HS-27A (cell line): ENCODE measurements at regions not wholly inside any gene's neighbourhood (a gene's known extent, or its start where the extent isn't known, plus 50 kb on each side); places are given as distances from the start of the nearest gene placed in this dataset.

Source experiments
- DNase-seq: peaks from one replicate; pipeline ENCODE4 v3.0.0-alpha.2; 2012; ENCODE audit warnings: low read depth, missing footprints

GRCh38 chr21:18191139-18191538 is 53.5 kb upstream of the CHODL start:
- no peak for DNase-seq

DNA sequence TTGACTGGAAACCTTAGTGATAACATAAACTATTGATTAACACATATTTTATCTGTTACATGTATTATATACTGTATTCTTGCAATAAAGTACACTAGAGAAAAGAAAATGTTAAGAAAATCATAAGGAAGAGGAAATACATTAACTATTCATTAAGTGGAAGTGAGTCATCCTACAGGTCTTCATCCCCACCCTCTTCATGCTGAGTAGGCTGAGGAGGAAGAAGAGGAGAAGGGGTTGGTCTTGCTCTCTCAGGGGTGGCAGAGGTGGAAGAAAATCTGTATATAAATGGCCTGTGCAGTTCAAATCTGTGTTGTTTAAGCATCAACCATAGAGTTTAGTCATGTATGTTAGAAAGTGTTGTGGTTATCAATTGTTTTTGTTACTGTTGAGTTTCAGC is 66.1 kb upstream of the CHODL start:
- no peak for DNase-seq

DNA sequence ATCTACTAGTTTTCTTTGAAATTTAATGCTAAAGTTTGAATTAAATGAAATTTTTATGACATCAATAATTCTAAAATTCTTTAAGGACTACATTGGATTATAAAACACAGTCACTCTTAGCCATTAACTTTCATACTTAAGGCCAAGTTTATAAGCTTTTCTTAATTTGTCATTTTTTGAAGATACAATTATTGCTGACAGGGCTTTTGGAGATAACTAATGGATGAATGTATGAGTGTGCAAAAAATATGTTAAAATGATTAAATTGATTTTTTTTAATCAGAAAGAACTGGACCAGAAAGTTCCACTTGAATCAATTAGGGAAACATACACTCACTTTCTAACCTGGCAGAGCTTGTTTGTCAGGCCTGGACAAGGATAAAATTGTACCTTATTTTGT is 70.3 kb upstream of the CHODL start:
- no peak for DNase-seq

DNA sequence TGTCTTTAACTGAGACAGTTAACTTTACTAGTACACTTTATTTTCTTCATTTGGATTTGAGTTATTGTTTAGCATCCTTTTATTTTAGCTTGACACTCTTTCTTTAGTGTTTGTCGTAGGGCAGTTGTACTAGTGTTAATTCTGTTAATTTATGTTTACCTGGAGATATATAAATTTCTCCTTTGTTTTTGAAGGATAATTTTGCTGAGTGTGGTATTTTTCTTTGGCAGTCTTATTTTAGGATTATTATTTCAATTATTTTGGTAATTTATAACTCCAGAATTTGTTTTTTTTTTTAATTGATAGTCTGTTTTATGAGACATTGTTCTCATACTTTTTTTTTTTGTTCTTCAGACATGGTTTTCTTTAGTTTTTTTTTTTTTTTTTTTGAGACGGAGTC is 73.8 kb upstream of the CHODL start:
- DNase-seq: no peak

DNA sequence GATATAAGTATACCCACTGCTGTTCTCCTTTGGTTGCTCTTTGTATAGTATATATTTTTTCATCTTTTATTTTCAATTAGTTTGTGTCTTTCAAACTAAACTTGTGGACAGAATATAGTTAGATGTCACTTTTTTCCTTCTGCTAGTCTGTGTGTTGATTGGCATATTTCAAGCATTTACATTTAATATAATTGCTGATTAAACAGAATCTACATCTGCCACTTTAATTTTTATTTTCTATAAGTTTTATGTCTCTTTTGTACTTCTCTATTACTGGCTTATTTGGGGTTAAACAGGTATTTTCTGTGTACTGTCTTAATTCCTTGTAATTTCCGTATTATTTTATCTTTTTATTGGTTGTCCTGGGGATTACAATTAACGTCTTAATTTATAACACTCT is 74.4 kb upstream of the CHODL start:
- DNase-seq: no peak

DNA sequence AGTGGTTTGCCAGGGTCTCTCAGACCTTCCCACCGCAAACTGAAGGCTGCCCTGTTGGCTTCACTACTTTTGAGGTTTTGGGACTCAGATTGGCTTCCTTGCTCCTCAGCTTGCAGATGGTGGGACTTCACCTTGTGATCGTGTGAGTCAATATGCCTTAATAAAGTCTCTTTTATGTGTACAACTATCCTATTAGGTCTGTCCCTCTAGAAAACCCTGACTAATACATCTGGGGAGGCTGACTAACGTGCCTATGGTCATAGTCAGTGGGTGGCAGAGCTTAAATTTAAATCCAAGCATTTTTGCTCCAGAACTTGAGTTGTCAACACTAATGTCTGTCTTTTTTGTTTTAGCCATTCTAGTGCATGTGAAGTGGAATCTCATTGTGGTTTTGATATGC is 76.5 kb upstream of the CHODL start:
- DNase-seq: no peak

DNA sequence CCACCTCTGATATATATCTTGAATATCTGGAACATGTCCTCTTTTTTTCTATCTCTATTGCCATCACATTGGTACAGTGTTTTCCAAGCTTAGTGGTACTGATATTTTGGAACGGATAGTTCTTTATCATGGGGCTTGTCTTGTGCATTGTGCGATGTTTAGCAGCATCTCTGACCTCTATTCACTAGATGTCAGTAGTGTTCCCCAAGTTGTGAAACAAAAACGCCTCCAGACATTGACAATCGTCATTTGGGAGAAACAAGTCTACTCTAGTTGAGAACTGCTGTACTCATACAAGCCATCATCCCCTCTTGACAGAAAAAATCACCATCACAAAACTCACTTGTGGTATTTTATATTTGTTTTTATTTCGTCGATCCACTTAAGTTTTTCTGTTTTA is 79.7 kb upstream of the CHODL start:
- no peak for DNase-seq

DNA sequence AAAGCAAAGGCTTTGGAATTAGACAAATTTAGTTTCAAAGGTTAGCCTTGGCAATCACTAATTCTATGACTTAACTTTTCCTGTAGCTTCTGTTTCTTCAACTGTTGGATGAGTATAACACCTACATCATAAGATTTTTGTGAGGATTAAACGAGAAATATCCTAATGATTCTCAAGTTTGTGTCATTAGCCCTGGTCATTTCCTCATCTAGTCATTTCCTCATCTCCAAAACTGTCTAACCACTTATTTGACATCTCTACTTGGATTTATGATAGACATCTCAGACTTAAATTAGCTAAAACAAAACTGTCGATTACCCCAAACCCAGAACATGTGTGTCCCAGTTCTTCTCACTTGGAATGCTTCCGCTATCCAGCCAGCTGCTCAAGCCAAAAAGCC is 80.2 kb upstream of the CHODL start:
- no peak for DNase-seq

DNA sequence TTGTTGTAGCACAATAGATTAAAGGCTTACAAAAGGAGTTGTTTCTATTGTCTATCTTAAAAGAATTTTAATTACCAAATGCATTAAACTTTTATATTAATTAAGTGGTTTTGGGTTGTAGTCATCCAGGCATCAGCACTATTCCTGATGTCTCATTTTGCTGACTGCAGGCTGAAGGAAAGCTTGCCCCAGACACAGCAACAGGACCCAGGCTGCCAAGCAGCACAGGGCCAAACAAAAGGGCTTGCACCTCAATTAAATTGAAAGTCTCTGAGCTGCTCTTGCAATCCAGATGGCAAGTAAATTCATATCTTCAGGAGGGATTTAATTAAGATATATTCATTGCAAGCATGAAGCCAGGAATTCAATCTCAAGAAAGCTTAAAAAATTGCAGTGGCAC is 80.7 kb upstream of the CHODL start:
- no peak for DNase-seq

DNA sequence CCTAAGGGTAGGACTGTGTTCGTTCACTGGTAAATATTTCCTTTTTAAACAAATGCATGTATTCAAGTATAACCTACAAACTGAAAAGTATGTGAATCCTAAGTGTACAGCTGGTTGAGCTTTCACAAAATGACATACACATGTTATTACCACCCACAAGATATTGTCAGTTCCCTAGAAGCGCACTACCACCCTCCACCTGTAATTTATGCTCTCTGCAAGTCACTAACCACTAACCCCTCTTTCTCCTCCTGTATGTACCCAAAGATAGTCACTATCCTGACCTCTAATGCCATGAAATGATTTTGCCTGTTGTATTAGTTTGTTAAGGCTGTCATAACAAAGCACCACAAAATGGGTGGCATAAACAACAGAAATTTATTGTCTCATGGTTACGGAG is 82.8 kb upstream of the CHODL start:
- DNase-seq: no peak

DNA sequence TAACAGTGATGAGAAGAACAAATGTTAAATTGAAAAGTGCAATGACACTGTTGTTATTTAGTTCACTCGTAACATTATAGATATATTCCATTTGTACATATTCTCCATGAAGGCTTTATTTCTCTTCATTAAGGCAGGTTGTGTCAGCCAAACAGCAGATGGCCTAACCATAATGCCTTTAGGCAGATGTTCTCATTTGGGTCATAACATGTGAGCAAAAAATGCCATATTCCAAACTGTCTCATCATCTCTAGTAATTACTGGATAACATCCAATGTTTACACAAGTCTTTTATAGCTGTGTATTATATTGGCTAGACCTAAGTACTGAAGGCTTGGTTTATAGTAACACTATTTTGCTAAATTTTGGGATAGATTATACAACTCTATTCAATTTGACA is 87.2 kb upstream of the CHODL start:
- no peak for DNase-seq

GRCh38 chr21:18155508-18156193 is 89.0 kb upstream of the CHODL start:
- DNase-seq: no peak

GRCh38 chr21:18153063-18153462 is 91.6 kb upstream of the CHODL start:
- no peak for DNase-seq

- no peak for DNase-seq
Measured at GRCh38 chr21:18152371-18152770, 92.3 kb upstream of the CHODL start.

GRCh38 chr21:18151046-18151445 is 93.6 kb upstream of the CHODL start:
- DNase-seq: no peak

GRCh38 chr21:18148401-18148800 is 96.2 kb upstream of the CHODL start:
- DNase-seq: no peak

DNA sequence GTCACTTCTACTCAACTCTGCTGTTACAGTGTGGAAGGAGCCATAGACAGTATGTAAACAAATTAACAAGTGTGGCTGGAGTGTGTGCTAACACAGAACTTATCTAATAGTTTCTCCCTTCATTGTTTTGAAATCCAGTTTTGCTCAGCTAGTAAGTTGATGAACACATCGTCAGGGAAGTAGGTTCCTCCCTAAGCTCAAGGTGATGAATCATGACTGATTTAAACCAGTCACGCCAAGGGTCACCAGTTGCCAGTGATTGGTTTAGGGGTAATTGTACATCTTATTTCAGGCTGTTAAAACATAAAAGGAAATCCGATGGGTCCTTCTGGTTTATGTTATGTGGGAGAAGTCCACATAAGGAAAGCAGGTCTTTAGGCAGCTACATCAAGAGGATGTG is 97.0 kb upstream of the CHODL start:
- DNase-seq: no peak

- no peak for DNase-seq
Measured at GRCh38 chr21:18146820-18147219, 97.8 kb upstream of the CHODL start.

GRCh38 chr21:18144339-18144738 is 100.3 kb upstream of the CHODL start:
- DNase-seq: no peak

DNA sequence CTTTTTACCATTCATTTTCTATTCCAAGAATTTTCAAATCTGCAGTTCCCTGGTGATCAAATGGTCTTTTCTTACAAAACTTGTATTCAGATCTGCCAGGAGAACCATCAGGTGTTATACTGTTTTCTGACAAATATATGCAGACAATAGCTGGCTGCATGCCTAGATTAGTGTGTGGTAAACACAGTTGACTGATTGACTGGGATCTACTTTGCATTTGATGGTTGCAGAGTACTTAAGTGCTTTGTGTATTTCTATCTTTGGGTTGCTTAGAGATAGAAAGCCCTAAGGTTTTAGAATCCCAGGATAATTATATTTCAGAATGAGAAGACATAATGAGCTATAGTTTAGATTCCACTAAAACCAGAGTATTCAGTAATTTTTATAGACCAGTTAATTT is 102.0 kb upstream of the CHODL start:
- DNase-seq: no peak

DNA sequence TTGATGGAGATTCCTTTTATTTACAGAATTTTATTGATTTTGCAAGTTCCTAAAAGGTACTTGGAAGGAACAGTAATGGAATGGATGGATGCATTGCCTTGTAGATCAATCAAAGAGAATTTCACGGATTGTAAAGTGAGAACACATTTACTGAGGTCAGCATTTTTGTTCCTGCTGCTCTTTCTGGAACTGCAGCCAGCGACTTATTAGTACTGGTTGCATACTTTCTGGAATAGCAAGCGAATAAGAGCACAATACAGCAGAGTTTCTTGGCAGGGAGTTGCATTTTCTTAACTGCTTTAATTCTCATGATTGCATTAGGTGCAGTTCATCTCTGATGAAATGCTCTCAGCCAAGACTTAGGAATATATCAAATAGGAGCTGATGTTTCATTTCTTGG is 106.1 kb upstream of the CHODL start:
- DNase-seq: no peak

GRCh38 chr21:18129526-18129925 is 115.1 kb upstream of the CHODL start:
- DNase-seq: no peak

DNA sequence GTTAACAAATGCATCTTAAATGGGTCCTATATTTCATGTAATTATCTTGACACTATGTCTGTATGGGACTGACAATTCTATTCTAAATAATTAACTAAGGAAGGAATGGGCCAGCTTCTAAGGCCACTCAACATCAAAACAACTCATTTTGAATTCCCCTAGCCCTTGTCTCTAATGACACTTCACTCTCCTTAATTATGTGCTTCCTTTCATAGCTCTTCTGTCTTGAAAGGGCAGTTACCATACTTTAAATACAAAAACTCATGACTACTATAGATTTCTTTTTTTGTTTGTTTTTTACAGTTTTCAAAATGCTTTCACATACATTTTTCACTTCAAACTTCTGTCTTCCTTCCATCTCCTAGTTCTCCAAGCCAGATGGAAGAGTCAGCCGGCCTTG is 126.1 kb upstream of the CHODL start:
- no peak for DNase-seq

DNA sequence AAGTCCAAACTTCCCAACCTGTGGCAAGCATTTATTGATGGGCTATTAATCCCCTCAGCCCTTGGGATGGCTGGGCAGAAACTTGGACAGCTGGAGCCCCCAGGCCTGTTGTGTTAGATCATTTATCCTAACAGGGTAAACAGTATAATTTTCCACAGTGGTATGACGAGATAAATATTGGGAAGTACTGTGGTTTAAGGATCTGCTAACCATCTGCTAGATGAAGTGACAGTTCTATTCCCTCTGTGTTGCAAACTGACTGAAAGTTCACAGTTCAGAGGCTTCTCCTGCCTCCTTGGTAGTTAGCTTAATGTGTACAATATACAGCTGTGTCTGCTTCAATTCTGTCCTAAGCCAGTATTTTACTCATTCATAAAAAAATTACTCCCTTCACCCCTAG is 127.5 kb upstream of the CHODL start:
- no peak for DNase-seq

GRCh38 chr21:18114810-18115209 is 129.8 kb upstream of the CHODL start:
- no peak for DNase-seq
